NCI-H2227 treated with DMSO at 0.1 percent for 48 hours (cell line): ENCODE measurements at regions not wholly inside any gene's neighbourhood (a gene's known extent, or its start where the extent isn't known, plus 50 kb on each side); places are given as distances from the start of the nearest gene placed in this dataset.
"Not testable (repeated sequence)": the region's sequence is repeated elsewhere in the genome, so short reads cannot be mapped to it uniquely, and the experiment has no call there.

Experiments
- DNase-seq: peaks from one replicate; lab custom pipeline; 2025; lab: John Stamatoyannopoulos, UW

- DNase-seq = no peak
Measured at GRCh38 chr3:87489892-87490291, 213.5 kb upstream of the POU1F1 start.

- no peak for DNase-seq
Measured at GRCh38 chr3:87488765-87489164, 212.4 kb upstream of the POU1F1 start.

- DNase-seq = not testable (repeated sequence)
Measured at GRCh38 chr3:87486635-87487034, 210.3 kb upstream of the POU1F1 start.

- no peak for DNase-seq
Measured at GRCh38 chr3:87486115-87486514, 209.7 kb upstream of the POU1F1 start.

- no peak for DNase-seq
Measured at GRCh38 chr3:87478716-87479115, 202.3 kb upstream of the POU1F1 start.

- DNase-seq = no peak
Measured at GRCh38 chr3:87473944-87474343, 197.6 kb upstream of the POU1F1 start.

GRCh38 chr3:87468938-87469337 is 192.6 kb upstream of the POU1F1 start:
- no peak for DNase-seq

GRCh38 chr3:87468235-87468634 is 191.9 kb upstream of the POU1F1 start:
- DNase-seq = no peak

GRCh38 chr3:87462228-87462627 is 185.8 kb upstream of the POU1F1 start:
- no peak for DNase-seq

GRCh38 chr3:87461443-87461842 is 185.1 kb upstream of the POU1F1 start:
- DNase-seq = no peak

- DNase-seq = no peak
Measured at GRCh38 chr3:87461036-87461435, 184.7 kb upstream of the POU1F1 start.

GRCh38 chr3:87448558-87448957 is 172.2 kb upstream of the POU1F1 start:
- no peak for DNase-seq

- DNase-seq = no peak
Measured at GRCh38 chr3:87446849-87447387, 170.5 kb upstream of the POU1F1 start.

GRCh38 chr3:87442470-87442869 is 166.1 kb upstream of the POU1F1 start:
- DNase-seq = no peak

GRCh38 chr3:87437765-87438164 is 161.4 kb upstream of the POU1F1 start:
- no peak for DNase-seq

- DNase-seq = no peak
Measured at GRCh38 chr3:87436781-87437543, 160.6 kb upstream of the POU1F1 start.

- DNase-seq = no peak
Measured at GRCh38 chr3:87435926-87436620, 159.7 kb upstream of the POU1F1 start.

GRCh38 chr3:87433445-87433844 is 157.1 kb upstream of the POU1F1 start:
- not testable (repeated sequence) for DNase-seq

GRCh38 chr3:87426918-87427317 is 150.5 kb upstream of the POU1F1 start:
- no peak for DNase-seq

GRCh38 chr3:87425056-87425455 is 148.7 kb upstream of the POU1F1 start:
- no peak for DNase-seq

GRCh38 chr3:87423336-87423735 is 147.0 kb upstream of the POU1F1 start:
- DNase-seq = no peak

GRCh38 chr3:87422333-87422732 is 145.9 kb upstream of the POU1F1 start:
- no peak for DNase-seq

GRCh38 chr3:87420171-87420570 is 143.8 kb upstream of the POU1F1 start:
- DNase-seq = no peak
